Aorta (tissue), 5 donors: ENCODE measurements at regions not wholly inside any gene's neighbourhood (a gene's known extent, or its start where the extent isn't known, plus 50 kb on each side); places are given as distances from the start of the nearest gene placed in this dataset.

Experiments
- ATAC-seq: fragments of 200-7000 bp; cut with Tn5 transposase; one replicate; pipeline ENCODE4 v1.9.1; 2022; ENCODE audit warnings: moderate library complexity; ENCODE audit not compliant: low FRiP score
- DNase-seq, 2 donors: peaks; one replicate each; pipeline ENCODE4 v3.0.0-alpha.2; 2020
- H3K27ac ChIP-seq, 2 donors: one replicate each; pipeline ENCODE4 v1.5.1; 2013; ENCODE audit warnings: low read length in 2 of 2, mild to moderate bottlenecking in 2 of 2, moderate library complexity in 2 of 2, control low read depth in 1 of 2, inconsistent platforms in 1 of 2, low read depth in 1 of 2
- H3K27me3 ChIP-seq, 2 donors: one replicate each; pipeline ENCODE4 v1.6.1; 2013; ENCODE audit warnings: control low read depth in 1 of 2, low read length in 1 of 2, mild to moderate bottlenecking in 1 of 2, moderate library complexity in 1 of 2; ENCODE audit not compliant: insufficient read depth in 2 of 2, control insufficient read depth in 1 of 2
- H3K36me3 ChIP-seq, 2 donors: one replicate each; pipeline ENCODE4 v1.6.1; 2013; ENCODE audit warnings: control low read depth in 1 of 2, low read length in 1 of 2, mild to moderate bottlenecking in 1 of 2; ENCODE audit not compliant: insufficient read depth in 2 of 2, control insufficient read depth in 1 of 2
- H3K4me1 ChIP-seq, 2 donors: one replicate each; pipeline ENCODE4 v1.6.1; 2013; ENCODE audit warnings: low read length in 2 of 2, control low read depth in 1 of 2, mild to moderate bottlenecking in 1 of 2, moderate library complexity in 1 of 2; ENCODE audit not compliant: insufficient read depth in 2 of 2, control insufficient read depth in 1 of 2
- H3K4me3 ChIP-seq, 2 donors: one replicate each; pipeline ENCODE4 v1.5.1; 2013; ENCODE audit warnings: low read length in 2 of 2, control low read depth in 1 of 2, mild to moderate bottlenecking in 1 of 2
- H3K9me3 ChIP-seq: one replicate; pipeline ENCODE4 v1.6.1; 2013; ENCODE audit warnings: mild to moderate bottlenecking, low read length; ENCODE audit not compliant: control insufficient read depth
- WGBS, 2 donors: extraction: QIAGEN DNeasy Blood & Tissue Kit; methylation state at CpG; one replicate each; pipeline ENCODE4 v1.1.7; 2013; 5-methylcytosine and 5-hydroxymethylcytosine counted together
- intact Hi-C, 2 donors: fragments of 100-400 bp; cut with DNase I; formaldehyde crosslinking; loops; one replicate each; pipeline versions ENCODE4 v1.14.2 to v1.15.0; 2022
- donor health status: healthy with polysubstance abuse.
- donor health status: Bipolar disorder and iron deficiency.
- donor health status: DM: no; HTN: no; CAD: no.
- donor health status: DM: no; HTN: no; CAD: no.
- donor health status: DM: yes; HTN: yes; CAD: no.

GRCh38 chr2:84373391-84373790 is 85.7 kb downstream of the SUCLG1 start:
- Histone ChIP-seq H3K36me3 (no peaks in the 10 kb centered on the region), H3K4me1 (no peaks in the 10 kb centered on the region), H3K9me3 (no peaks in the 10 kb centered on the region), H3K27ac (no peak overlapping the region), H3K4me3 (no peak overlapping the region), H3K27me3 (no peaks in the 10 kb centered on the region)
- DNase-seq (no peak), ATAC-seq (no peak)
- intact Hi-C loops, result no loop called here
- 55 to 59% methylated on average over 2 of the region's 2 CpGs for WGBS, 2 donors

- Histone ChIP-seq H3K9me3 (peaks cover 5% of the 10 kb centered on the region), H3K27ac (no peak overlapping the region), H3K4me3 (no peak overlapping the region), H3K36me3 (no peaks in the 10 kb centered on the region), H3K4me1 (no peaks in the 10 kb centered on the region), H3K27me3 (no peaks in the 10 kb centered on the region)
- no peak for DNase-seq
- ATAC-seq, result no peak
- 46 to 55% methylated on average over 1 of the region's 1 CpG for WGBS, 2 donors
- intact Hi-C loops, result no loop called here
Observed at GRCh38 chr2:84362541-84362940, 96.5 kb downstream of the SUCLG1 start.

GRCh38 chr2:84338069-84338468 is 121.0 kb downstream of the SUCLG1 start:
- WGBS, 2 donors, result 25 to 43% methylated on average over 3 of the region's 3 CpGs
- Histone ChIP-seq H3K27me3 (no peaks in the 10 kb centered on the region), H3K4me3 (no peak overlapping the region), H3K27ac (no peak overlapping the region), H3K9me3 (no peaks in the 10 kb centered on the region), H3K4me1 (no peaks in the 10 kb centered on the region), H3K36me3 (no peaks in the 10 kb centered on the region)
- ATAC-seq, result no peak
- DNase-seq, result no peak
- intact Hi-C loops, result no loop called here

DNA sequence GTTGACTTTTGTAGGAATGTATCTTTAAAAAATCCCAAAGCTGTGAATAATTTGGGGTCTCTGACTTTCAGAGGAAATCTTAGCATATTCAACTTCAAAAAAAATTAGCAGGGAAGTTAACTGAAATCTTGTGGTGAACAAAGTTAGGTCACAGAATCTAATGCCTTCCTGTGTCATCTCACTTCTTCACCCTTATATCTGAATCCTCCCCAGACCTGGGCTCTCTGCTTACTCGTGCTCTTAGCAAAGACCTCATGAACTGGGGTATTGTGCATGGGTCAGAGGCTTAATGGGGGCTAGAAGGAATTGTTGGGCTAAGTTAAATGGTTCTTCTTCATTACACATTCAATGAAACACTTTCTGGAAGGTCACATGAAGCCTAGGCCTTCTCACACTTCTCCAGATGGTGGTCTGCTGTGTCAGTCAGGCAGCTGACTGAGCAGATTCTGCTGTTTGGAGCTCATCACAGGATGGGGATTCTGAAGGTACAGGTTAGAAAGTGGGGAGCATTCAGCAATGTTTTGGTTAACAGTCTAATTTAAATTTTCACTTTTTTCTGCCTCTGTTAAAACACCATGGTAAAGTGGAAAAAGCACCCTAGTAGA is 131.3 kb downstream of the SUCLG1 start:
- H3K27ac ChIP-seq, result no peak overlapping the region
- no peak for DNase-seq
- no peaks in the 10 kb centered on the region for H3K36me3 ChIP-seq
- intact Hi-C loops, result no loop called here
- H3K4me3 ChIP-seq, result no peak overlapping the region
- peaks cover 4% of the 10 kb centered on the region for H3K9me3 ChIP-seq
- ATAC-seq, result no peak
- no peaks in the 10 kb centered on the region for H3K4me1 ChIP-seq
- 63 to 73% methylated on average over 1 of the region's 1 CpG for WGBS, 2 donors
- no peaks in the 10 kb centered on the region for H3K27me3 ChIP-seq

DNA sequence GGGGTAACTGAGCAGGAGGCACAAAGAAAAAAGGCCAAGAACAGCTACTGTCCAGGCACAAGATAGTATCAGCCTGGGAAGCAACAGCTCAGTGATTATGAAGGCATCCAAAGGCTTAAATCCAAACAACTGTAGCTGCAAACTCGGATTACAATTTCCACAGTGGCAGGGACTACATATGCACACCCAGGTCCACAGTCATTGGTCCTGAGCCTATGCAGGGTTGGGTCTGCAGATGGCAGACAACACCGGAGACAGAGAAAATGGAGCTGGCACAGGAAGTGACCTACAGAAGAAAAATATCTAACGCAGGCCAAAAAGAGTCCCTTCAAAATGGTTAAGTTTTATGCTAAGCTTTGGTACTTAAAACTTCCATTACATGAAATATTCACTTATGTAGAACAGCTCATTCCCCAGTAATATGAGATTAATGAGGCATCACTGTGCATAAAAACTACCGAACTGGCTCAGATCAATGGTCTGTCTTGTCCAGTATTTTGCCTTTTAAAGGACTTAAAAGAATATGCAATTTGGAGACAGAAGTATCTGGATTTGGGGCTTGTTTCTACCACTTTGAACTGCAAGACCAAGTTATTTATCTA is 132.1 kb downstream of the SUCLG1 start:
- Histone ChIP-seq H3K27me3 (no peaks in the 10 kb centered on the region), H3K27ac (no peak overlapping the region), H3K4me3 (no peak overlapping the region), H3K4me1 (no peaks in the 10 kb centered on the region), H3K36me3 (no peaks in the 10 kb centered on the region), H3K9me3 (peaks cover 4% of the 10 kb centered on the region)
- DNase-seq (no peak), ATAC-seq (no peak)
- intact Hi-C loops, result no loop called here
- WGBS, 2 donors, result 74 to 75% methylated on average over 4 of the region's 4 CpGs

GRCh38 chr2:84323890-84324289 is 135.2 kb downstream of the SUCLG1 start:
- Histone ChIP-seq H3K4me3 (no peak overlapping the region), H3K36me3 (no peaks in the 10 kb centered on the region), H3K27ac (no peak overlapping the region), H3K4me1 (no peaks in the 10 kb centered on the region), H3K27me3 (no peaks in the 10 kb centered on the region), H3K9me3 (no peaks in the 10 kb centered on the region)
- intact Hi-C loops, result no loop called here
- DNase-seq (no peak), ATAC-seq (no peak)
- 56 to 58% methylated on average over 2 of the region's 2 CpGs for WGBS, 2 donors

- intact Hi-C loops, result no loop called here
- no peak for ATAC-seq
- 63 to 69% methylated on average over 2 of the region's 2 CpGs for WGBS, 2 donors
- no peaks in the 10 kb centered on the region for H3K4me1 ChIP-seq
- H3K27ac ChIP-seq, result no peak overlapping the region
- no peaks in the 10 kb centered on the region for H3K9me3 ChIP-seq
- no peak overlapping the region for H3K4me3 ChIP-seq
- DNase-seq, result no peak
- no peaks in the 10 kb centered on the region for H3K36me3 ChIP-seq
- H3K27me3 ChIP-seq, result no peaks in the 10 kb centered on the region
Observed at GRCh38 chr2:84320940-84321339, 138.1 kb downstream of the SUCLG1 start.

GRCh38 chr2:84319581-84319980 is 139.5 kb downstream of the SUCLG1 start:
- no peak overlapping the region for H3K27ac ChIP-seq
- 65 to 74% methylated on average over 6 of the region's 6 CpGs for WGBS, 2 donors
- intact Hi-C loops, result loop anchor here in 1 of 2 donors (10.0 kb wide), 1 partner anchor 295 kb away; no protein-coding TSS in a partner anchor
- no peaks in the 10 kb centered on the region for H3K9me3 ChIP-seq
- no peaks in the 10 kb centered on the region for H3K4me1 ChIP-seq
- no peak overlapping the region for H3K4me3 ChIP-seq
- DNase-seq (no peak), ATAC-seq (no peak)
- H3K36me3 ChIP-seq, result no peaks in the 10 kb centered on the region
- no peaks in the 10 kb centered on the region for H3K27me3 ChIP-seq

DNA sequence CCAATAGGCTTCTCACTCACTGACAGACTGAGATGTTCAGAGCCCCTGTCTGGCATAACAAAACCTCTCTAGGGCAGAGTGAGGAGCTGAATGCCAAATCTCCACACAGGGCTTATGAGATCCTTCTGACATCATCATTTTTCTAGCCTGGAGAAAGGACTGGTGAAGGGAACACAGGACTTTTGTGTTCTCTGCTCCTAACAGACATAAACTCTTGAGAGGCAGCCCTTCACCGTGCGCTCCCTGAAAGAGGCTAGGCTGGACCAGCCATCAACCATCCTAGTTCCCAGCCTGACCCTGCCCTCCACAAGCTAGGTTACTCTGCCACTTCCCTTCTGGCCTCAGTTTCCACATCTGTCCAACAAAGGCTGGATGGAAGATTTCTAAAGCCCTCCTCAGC is 141.9 kb downstream of the SUCLG1 start:
- DNase-seq, result no peak

More for the DNA sequence above, 141.9 kb downstream of the SUCLG1 start:
- Histone ChIP-seq H3K36me3 (no peaks in the 10 kb centered on the region), H3K4me3 (no peak overlapping the region), H3K27me3 (no peaks in the 10 kb centered on the region), H3K9me3 (no peaks in the 10 kb centered on the region), H3K4me1 (no peaks in the 10 kb centered on the region), H3K27ac (no peak overlapping the region)
- WGBS, 2 donors, result 81 to 97% methylated on average over 2 of the region's 2 CpGs
- intact Hi-C loops, result loop anchor here in 1 of 2 donors (10.0 kb wide), 1 partner anchor 292 kb away; no protein-coding TSS in a partner anchor
- peak; percentile 51 for ATAC-seq
